H1 (cell line): ENCODE measurements at regions not wholly inside any gene's neighbourhood (a gene's known extent, or its start where the extent isn't known, plus 50 kb on each side); places are given as distances from the start of the nearest gene placed in this dataset.

Experiments used
- CBX5 ChIP-seq: fragments of 300-800, 300-1000 bp; sonication (generic); IDR thresholded peaks from 2 replicates; pipeline ENCODE4 v1.7.1; 2016; ENCODE audit warnings: antibody characterized with exemption, low read length, low read depth
- CHD7 ChIP-seq: fragments of 300-600 bp; sonication (generic); IDR thresholded peaks from 2 replicates; pipeline ENCODE4 v1.7.1; 2012; ENCODE audit warnings: low read length, moderate library complexity, mild to moderate bottlenecking, inconsistent platforms; ENCODE audit not compliant: insufficient replicate concordance
- CTCF ChIP-seq, 3 experiments: IDR thresholded peaks; 1 replicate in 2 of 3; 2 replicates in 1 of 3; pipeline versions ENCODE4 v1.5.1 to v1.6.1; 2011; ENCODE audit warnings: low read length in 3 of 3, mild to moderate bottlenecking in 3 of 3, inconsistent platforms in 2 of 3, low read depth in 1 of 3, moderate library complexity in 1 of 3; ENCODE audit not compliant: insufficient read depth in 1 of 3; ENCODE audit errors: control extremely low read depth in 1 of 3
- FOSL1 ChIP-seq: IDR thresholded peaks from 2 replicates; pipeline ENCODE4 v1.6.1; 2011; ENCODE audit warnings: mild to moderate bottlenecking, low read depth, low read length, moderate library complexity; ENCODE audit not compliant: insufficient read depth
- SIN3A ChIP-seq, 2 experiments: IDR thresholded peaks in 1 of 2; conservative IDR thresholded peaks in 1 of 2; 2 replicates each; pipeline ENCODE4 v1.6.1; 2011 to 2012; ENCODE audit warnings: low read length in 2 of 2, improper control_type of control experiment in 1 of 2, low read depth in 1 of 2, mild to moderate bottlenecking in 1 of 2

- no peak for TF ChIP-seq CHD7
- TF ChIP-seq CBX5, result no peak
- TF ChIP-seq FOSL1, result no peak
- no peak for TF ChIP-seq SIN3A (conservative IDR thresholded peaks at IDR 0.05 in 1 of 2, IDR thresholded peaks at IDR 0.05 in 1 of 2; ENCODE audit: low read depth in 1 of 2, low read length in 2 of 2)
- no peak for TF ChIP-seq CTCF (IDR thresholded peaks at IDR 0.05; ENCODE audit: control extremely low read depth in 1 of 3, insufficient read depth in 1 of 3, low read depth in 1 of 3, low read length in 3 of 3)
- TF ChIP-seq, all 59 proteins: peak for 0
Measured at GRCh38 chr18:47574966-47575365, 323.5 kb upstream of the SKOR2 start (continued).
